Ishikawa (cell line): ENCODE measurements at regions not wholly inside any gene's neighbourhood (a gene's known extent, or its start where the extent isn't known, plus 50 kb on each side); places are given as distances from the start of the nearest gene placed in this dataset.

ENCODE experiments used
- CEBPB ChIP-seq: IDR thresholded peaks from 2 replicates; pipeline ENCODE4 v1.6.1; 2012
- CREB1 ChIP-seq: IDR thresholded peaks from 2 replicates; pipeline ENCODE4 v1.6.1; 2012; ENCODE audit warnings: low read depth
- EGR1 ChIP-seq: IDR thresholded peaks from 2 replicates; pipeline ENCODE4 v1.6.1; 2012
- EP300 ChIP-seq: IDR thresholded peaks from 2 replicates; pipeline ENCODE4 v1.6.1; 2012; ENCODE audit warnings: borderline replicate concordance
- RAD21 ChIP-seq: IDR thresholded peaks from 2 replicates; pipeline ENCODE4 v1.6.1; 2012; ENCODE audit warnings: low read depth
- TEAD4 ChIP-seq: IDR thresholded peaks from 2 replicates; pipeline ENCODE4 v1.6.1; 2012
- TF ChIP-seq, protein P1 (sequence below): IDR thresholded peaks from 2 replicates; pipeline ENCODE4 v1.6.1; 2012

DNA sequence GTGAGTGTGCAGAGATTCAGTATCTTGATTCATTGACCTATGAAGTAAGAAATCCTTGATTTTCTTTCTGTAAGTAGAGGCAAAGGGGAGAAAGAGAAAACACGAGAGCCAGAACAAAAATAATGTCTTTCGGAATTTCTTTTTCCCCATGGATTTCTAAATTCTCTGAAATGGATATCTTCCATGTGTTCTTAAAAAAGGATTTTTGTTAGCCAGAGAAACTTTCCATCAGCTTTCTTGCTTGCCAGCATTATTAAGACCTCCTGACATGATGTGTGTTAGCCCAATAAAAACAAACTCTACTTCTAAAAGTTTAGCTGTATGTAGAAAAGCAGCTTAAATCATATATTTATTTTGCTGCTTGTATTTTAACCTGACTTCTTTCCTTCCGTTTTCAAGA lies 122.3 kb upstream of the AADACL2 start:
- no peak for TF ChIP-seq EP300
- TF ChIP-seq CREB1 = no peak
- no peak for TF ChIP-seq EGR1
- no peak for TF ChIP-seq TEAD4
- TF ChIP-seq, protein P1, sequence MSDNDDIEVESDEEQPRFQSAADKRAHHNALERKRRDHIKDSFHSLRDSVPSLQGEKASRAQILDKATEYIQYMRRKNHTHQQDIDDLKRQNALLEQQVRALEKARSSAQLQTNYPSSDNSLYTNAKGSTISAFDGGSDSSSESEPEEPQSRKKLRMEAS = no peak
- no peak for TF ChIP-seq CEBPB
- TF ChIP-seq RAD21 = no peak
